OCI-LY3 (cell line): ENCODE measurements at regions not wholly inside any gene's neighbourhood (a gene's known extent, or its start where the extent isn't known, plus 50 kb on each side); places are given as distances from the start of the nearest gene placed in this dataset.

Experiments used
- EZH2phosphoT487 ChIP-seq: fragments of 200-600 bp; shearing (Covaris generic); IDR thresholded peaks from 2 replicates; pipeline ENCODE4 v1.6.1; 2018; ENCODE audit warnings: antibody characterized with exemption, mixed run types, low read depth
- TF ChIP-seq, protein P1 (sequence below): fragments of 200-600, 300-600 bp; sonication (generic); IDR thresholded peaks from 2 replicates; pipeline ENCODE4 v1.5.1; 2014; ENCODE audit warnings: antibody characterized with exemption, low read length, low read depth

DNA sequence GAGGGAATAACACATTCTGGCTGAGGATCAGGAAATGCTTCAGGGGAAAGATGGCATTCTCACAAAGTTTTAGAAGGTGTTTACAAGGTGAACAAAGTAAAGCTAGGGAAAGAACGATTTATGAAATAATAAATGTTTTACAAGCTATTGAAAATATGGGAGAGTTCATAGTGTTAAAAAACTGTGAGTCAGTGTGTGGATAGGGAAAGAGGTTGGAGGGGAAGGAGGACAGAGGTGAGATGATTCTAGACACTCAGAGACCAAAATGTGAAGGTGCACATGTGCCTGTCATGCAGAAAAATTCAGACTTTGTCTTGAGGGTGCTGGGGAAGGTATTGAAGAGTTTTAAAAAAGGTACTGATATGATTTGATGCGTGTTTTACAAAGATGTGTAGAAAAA, 476.1 kb downstream of the TDRD3 start:
- TF ChIP-seq, protein P1, sequence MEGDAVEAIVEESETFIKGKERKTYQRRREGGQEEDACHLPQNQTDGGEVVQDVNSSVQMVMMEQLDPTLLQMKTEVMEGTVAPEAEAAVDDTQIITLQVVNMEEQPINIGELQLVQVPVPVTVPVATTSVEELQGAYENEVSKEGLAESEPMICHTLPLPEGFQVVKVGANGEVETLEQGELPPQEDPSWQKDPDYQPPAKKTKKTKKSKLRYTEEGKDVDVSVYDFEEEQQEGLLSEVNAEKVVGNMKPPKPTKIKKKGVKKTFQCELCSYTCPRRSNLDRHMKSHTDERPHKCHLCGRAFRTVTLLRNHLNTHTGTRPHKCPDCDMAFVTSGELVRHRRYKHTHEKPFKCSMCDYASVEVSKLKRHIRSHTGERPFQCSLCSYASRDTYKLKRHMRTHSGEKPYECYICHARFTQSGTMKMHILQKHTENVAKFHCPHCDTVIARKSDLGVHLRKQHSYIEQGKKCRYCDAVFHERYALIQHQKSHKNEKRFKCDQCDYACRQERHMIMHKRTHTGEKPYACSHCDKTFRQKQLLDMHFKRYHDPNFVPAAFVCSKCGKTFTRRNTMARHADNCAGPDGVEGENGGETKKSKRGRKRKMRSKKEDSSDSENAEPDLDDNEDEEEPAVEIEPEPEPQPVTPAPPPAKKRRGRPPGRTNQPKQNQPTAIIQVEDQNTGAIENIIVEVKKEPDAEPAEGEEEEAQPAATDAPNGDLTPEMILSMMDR = no peak
- no peak for TF ChIP-seq EZH2phosphoT487
